ENCODE measurements at regions not wholly inside any gene's neighbourhood (a gene's known extent, or its start where the extent isn't known, plus 50 kb on each side); places are given as distances from the start of the nearest gene placed in this dataset.

- no peaks in the 10 kb centered on the region for H3K4me1 ChIP-seq (replicated peaks; ENCODE audit: insufficient read depth)
- TF ChIP-seq EZH2 (IDR thresholded peaks at IDR 0.05; ENCODE audit: low read depth): no peak
- TF ChIP-seq CTCF (conservative IDR thresholded peaks at IDR 0.05): no peak
- no peaks in the 10 kb centered on the region for H4K20me1 ChIP-seq (ENCODE audit: insufficient read depth)
- POLR2A ChIA-PET (ENCODE audit: unreplicated experiment): no interaction called here
- H2AFZ ChIP-seq: no peak overlapping the region
- DNase-seq: peak in 1 of 2 experiments; percentile 35
- H3F3A ChIP-seq (ENCODE audit: insufficient read depth, low read depth): no peaks in the 10 kb centered on the region
- H3K27me3 ChIP-seq (ENCODE audit: insufficient read depth, low read depth): no peaks in the 10 kb centered on the region
- intact Hi-C loops (cut with micrococcal nuclease; ENCODE audit: unreplicated experiment): loop anchor here (10.0 kb wide), 1 partner anchor 94 kb away; no protein-coding TSS in a partner anchor
- no peak overlapping the region for H3K4me3 ChIP-seq
- no peak overlapping the region for H3K4me2 ChIP-seq
- no peak overlapping the region for H3K27ac ChIP-seq
- H3K36me3 ChIP-seq (ENCODE audit: low read depth): no peaks in the 10 kb centered on the region
- no TSS peak for BruUV-seq (replicated peaks)
- no peaks in the 10 kb centered on the region for H3K9me2 ChIP-seq (ENCODE audit: insufficient read depth)
- no peaks in the 10 kb centered on the region for H3K9me3 ChIP-seq (ENCODE audit: insufficient read depth, low read depth)
- no peaks in the 10 kb centered on the region for H3K79me2 ChIP-seq (ENCODE audit: low read depth)
- CTCF ChIA-PET: interaction anchor here (0.7 kb wide), 1 partner anchor 193 kb away, joined by 3 read pairs; no protein-coding TSS in a partner anchor
Measured at GRCh38 chr14:22088614-22089342, 415.2 kb upstream of the OR4E1 start.

DNA sequence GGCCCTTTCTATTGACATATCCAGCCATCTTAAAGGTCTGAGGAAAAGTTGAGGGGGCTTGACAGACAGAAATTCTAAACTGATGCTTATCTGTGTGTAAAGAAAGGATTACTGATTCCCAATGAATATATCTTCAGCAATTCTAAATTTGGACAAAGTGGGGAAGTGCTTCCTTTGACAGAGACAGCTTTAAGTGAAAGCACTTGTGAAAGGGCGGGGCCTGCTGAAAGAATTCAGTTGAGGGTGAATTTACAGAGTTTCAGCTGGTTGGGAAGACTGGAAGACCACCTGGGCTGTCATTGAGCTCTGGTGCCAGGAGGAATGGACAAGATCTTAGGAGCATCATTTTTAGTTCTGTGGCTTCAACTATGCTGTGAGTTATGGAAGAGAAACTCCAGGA is 412.5 kb upstream of the OR4E1 start:
- Histone ChIP-seq H3K4me1 (replicated peaks; ENCODE audit: insufficient read depth) (no peaks in the 10 kb centered on the region), H3K27ac (no peak overlapping the region), H3F3A (ENCODE audit: insufficient read depth, low read depth) (no peaks in the 10 kb centered on the region), H3K27me3 (ENCODE audit: insufficient read depth, low read depth) (no peaks in the 10 kb centered on the region), H3K9me3 (ENCODE audit: insufficient read depth, low read depth) (no peaks in the 10 kb centered on the region), H4K20me1 (ENCODE audit: insufficient read depth) (no peaks in the 10 kb centered on the region), H3K9me2 (ENCODE audit: insufficient read depth) (no peaks in the 10 kb centered on the region), H3K79me2 (ENCODE audit: low read depth) (no peaks in the 10 kb centered on the region), H3K4me2 (no peak overlapping the region), H3K36me3 (ENCODE audit: low read depth) (no peaks in the 10 kb centered on the region), H3K4me3 (no peak overlapping the region), H2AFZ (no peak overlapping the region)
- intact Hi-C loops (cut with micrococcal nuclease; ENCODE audit: unreplicated experiment): loop anchor here (10.0 kb wide), 1 partner anchor 91 kb away; no protein-coding TSS in a partner anchor
- POLR2A ChIA-PET (ENCODE audit: unreplicated experiment): no interaction called here
- BruUV-seq (replicated peaks): no TSS peak
- CTCF ChIA-PET: no interaction called here
- DNase-seq: no peak
- TF ChIP-seq EZH2 (IDR thresholded peaks at IDR 0.05; ENCODE audit: low read depth): no peak
- TF ChIP-seq CTCF (conservative IDR thresholded peaks at IDR 0.05): no peak

DNA sequence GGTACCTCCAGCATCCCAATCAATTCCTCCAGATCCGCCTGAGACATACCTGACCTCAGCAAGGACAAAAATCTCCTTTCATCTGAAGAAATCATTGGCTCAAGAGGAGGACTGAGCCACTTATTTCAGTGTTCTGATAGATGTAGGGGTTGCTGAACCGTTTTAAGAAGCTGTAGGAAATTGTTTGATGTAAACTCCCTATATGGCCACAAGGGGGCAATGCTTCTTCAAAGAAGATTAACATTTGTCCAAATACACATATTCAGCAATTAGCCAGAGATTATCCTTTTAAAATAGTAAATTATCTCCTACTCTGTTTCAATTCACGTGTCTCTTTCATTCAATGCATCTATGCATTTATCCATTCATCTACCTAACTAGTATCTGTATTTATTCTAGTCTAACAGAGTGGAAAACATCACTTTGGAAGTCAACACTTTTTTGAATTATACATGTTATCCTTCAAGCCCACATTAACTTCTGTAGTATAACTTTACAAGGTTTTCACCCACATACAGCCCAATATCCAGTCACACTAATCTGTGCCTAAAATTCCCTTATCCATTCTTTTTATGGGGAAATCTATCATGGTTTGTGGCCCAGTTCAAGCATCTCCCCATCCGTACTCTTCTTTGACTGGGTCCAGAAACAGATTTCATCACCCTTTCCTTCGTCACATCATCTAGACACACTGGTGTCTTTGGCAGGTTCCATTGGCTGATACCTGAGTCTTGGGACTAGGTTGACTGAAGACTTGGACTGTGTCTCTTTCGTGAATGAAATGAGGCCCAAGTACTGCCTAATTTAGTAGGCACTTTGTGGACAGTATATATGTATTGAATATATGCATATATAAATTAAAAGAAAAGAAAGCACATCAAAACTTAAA is 411.0 kb upstream of the OR4E1 start:
- H4K20me1 ChIP-seq (ENCODE audit: insufficient read depth): no peaks in the 10 kb centered on the region
- no peaks in the 10 kb centered on the region for H3K27me3 ChIP-seq (ENCODE audit: insufficient read depth, low read depth)
- H3K79me2 ChIP-seq (ENCODE audit: low read depth): no peaks in the 10 kb centered on the region
- CTCF ChIA-PET: interaction anchor here (0.6 kb wide), 1 partner anchor 90 kb away, joined by 5 read pairs; no protein-coding TSS in a partner anchor
- H3K9me3 ChIP-seq (ENCODE audit: insufficient read depth, low read depth): no peaks in the 10 kb centered on the region
- BruUV-seq (replicated peaks): no TSS peak
- H3K4me3 ChIP-seq: no peak overlapping the region
- no peaks in the 10 kb centered on the region for H3F3A ChIP-seq (ENCODE audit: insufficient read depth, low read depth)
- H3K4me1 ChIP-seq (replicated peaks; ENCODE audit: insufficient read depth): no peaks in the 10 kb centered on the region
- no peak overlapping the region for H3K4me2 ChIP-seq
- H3K9me2 ChIP-seq (ENCODE audit: insufficient read depth): no peaks in the 10 kb centered on the region
- H2AFZ ChIP-seq: no peak overlapping the region
- POLR2A ChIA-PET (ENCODE audit: unreplicated experiment): no interaction called here
- intact Hi-C loops (cut with micrococcal nuclease; ENCODE audit: unreplicated experiment): loop anchor here (10.0 kb wide), 1 partner anchor 90 kb away; no protein-coding TSS in a partner anchor
- peak; percentile 6 to 35 for DNase-seq
- H3K27ac ChIP-seq: no peak overlapping the region
- no peaks in the 10 kb centered on the region for H3K36me3 ChIP-seq (ENCODE audit: low read depth)
- TF ChIP-seq EZH2 (IDR thresholded peaks at IDR 0.05; ENCODE audit: low read depth) (no peak), CTCF (conservative IDR thresholded peaks at IDR 0.05) (peak; percentile 82)

Measured in PC-9 (cell line).